ENCODE measurements at regions not wholly inside any gene's neighbourhood (a gene's known extent, or its start where the extent isn't known, plus 50 kb on each side); places are given as distances from the start of the nearest gene placed in this dataset.
A peak's percentile ranks its signal among the peaks of the same experiment; 100 is the strongest.

- TF ChIP-seq POLR2A (IDR thresholded peaks at IDR 0.05), result no peak
- intact Hi-C loops (cut with DNase I), result no loop called here
- H3K27ac ChIP-seq, result peak overlapping the region in 2 of 12 donors; percentile 48 to 51
Measured at GRCh38 chr13:50359041-50359367, 343.8 kb downstream of the KCNRG start.

DNA sequence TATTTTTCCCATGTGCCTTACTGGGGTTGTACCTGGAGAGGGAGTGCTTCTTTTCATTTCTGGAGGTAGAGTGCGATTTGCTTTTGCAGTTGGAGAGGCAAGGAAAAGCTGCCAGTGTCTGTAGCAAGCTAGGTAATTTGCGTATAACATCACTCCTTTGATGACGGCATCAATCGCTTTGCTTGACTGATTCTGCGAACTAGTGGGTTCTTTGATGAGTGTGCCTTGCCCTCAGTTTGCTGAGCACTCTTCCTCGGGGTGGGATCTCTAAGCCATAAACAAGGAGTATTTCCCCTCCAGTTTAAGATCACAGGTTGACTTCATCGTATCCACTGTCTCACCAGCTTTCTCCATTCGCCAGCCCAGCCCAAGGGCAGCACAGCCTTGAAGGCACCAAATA is 344.5 kb downstream of the KCNRG start:
- intact Hi-C loops (cut with DNase I), result no loop called here
- H3K9me3 ChIP-seq, result no peaks in the 10 kb centered on the region
- no peaks in the 10 kb centered on the region for H3K36me3 ChIP-seq
- no peak overlapping the region for H3K27ac ChIP-seq
- DNase-seq (no peak), ATAC-seq (no peak)
- H3K4me3 ChIP-seq, result no peak overlapping the region
- peaks cover 0 to 41% (median 18%) of the 10 kb centered on the region in 12 donors for H3K4me1 ChIP-seq
- TF ChIP-seq, protein P1, sequence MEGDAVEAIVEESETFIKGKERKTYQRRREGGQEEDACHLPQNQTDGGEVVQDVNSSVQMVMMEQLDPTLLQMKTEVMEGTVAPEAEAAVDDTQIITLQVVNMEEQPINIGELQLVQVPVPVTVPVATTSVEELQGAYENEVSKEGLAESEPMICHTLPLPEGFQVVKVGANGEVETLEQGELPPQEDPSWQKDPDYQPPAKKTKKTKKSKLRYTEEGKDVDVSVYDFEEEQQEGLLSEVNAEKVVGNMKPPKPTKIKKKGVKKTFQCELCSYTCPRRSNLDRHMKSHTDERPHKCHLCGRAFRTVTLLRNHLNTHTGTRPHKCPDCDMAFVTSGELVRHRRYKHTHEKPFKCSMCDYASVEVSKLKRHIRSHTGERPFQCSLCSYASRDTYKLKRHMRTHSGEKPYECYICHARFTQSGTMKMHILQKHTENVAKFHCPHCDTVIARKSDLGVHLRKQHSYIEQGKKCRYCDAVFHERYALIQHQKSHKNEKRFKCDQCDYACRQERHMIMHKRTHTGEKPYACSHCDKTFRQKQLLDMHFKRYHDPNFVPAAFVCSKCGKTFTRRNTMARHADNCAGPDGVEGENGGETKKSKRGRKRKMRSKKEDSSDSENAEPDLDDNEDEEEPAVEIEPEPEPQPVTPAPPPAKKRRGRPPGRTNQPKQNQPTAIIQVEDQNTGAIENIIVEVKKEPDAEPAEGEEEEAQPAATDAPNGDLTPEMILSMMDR (IDR thresholded peaks at IDR 0.05), result no peak
- TF ChIP-seq POLR2A (IDR thresholded peaks at IDR 0.05), result no peak
- H3K27me3 ChIP-seq, result no peaks in the 10 kb centered on the region
- WGBS, 4 donors, result 85 to 98% (median 94%) methylated on average over 8 of the region's 8 CpGs

More at GRCh38 chr13:50359041-50359367, 343.8 kb downstream of the KCNRG start:
- DNase-seq (no peak), ATAC-seq (no peak)
- H3K36me3 ChIP-seq, result no peaks in the 10 kb centered on the region
- H3K27me3 ChIP-seq, result no peaks in the 10 kb centered on the region
- no peaks in the 10 kb centered on the region for H3K9me3 ChIP-seq
- H3K4me1 ChIP-seq, result peaks cover 0 to 41% (median 18%) of the 10 kb centered on the region in 12 donors
- 92 to 94% (median 93%) methylated on average over 3 of the region's 3 CpGs for whole genome bisulfite sequencing, 4 donors
- no peak overlapping the region for H3K4me3 ChIP-seq

GRCh38 chr13:50360637-50361036 is 345.4 kb downstream of the KCNRG start:
- H3K9me3 ChIP-seq, result no peaks in the 10 kb centered on the region
- H3K4me3 ChIP-seq, result no peak overlapping the region
- intact Hi-C loops (cut with DNase I), result no loop called here
- H3K27ac ChIP-seq, result peak overlapping the region in 1 of 12 donors; percentile 7
- DNase-seq (no peak), ATAC-seq (no peak)
- H3K27me3 ChIP-seq, result no peaks in the 10 kb centered on the region
- TF ChIP-seq, protein P1 (IDR thresholded peaks at IDR 0.05), result no peak
- no peak for TF ChIP-seq POLR2A (IDR thresholded peaks at IDR 0.05)
- peaks cover 0 to 41% (median 18%) of the 10 kb centered on the region in 12 donors for H3K4me1 ChIP-seq
- no peaks in the 10 kb centered on the region for H3K36me3 ChIP-seq
- 97 to 100% (median 100%) methylated on average over 2 of the region's 2 CpGs for WGBS, 4 donors

- peak overlapping the region in 1 of 12 donors; percentile 7 for H3K27ac ChIP-seq
- 35 to 80% (median 72%) methylated on average over 3 of the region's 3 CpGs for WGBS, 4 donors
Measured at GRCh38 chr13:50361282-50361681, 346.0 kb downstream of the KCNRG start.

More at GRCh38 chr13:50361282-50361681, 346.0 kb downstream of the KCNRG start:
- DNase-seq, result no peak
- no peaks in the 10 kb centered on the region for H3K36me3 ChIP-seq
- H3K9me3 ChIP-seq, result no peaks in the 10 kb centered on the region
- H3K4me3 ChIP-seq, result no peak overlapping the region
- intact Hi-C loops (cut with DNase I), result no loop called here
- peaks cover 0 to 41% (median 18%) of the 10 kb centered on the region in 12 donors for H3K4me1 ChIP-seq
- ATAC-seq, result no peak
- H3K27me3 ChIP-seq, result no peaks in the 10 kb centered on the region
- TF ChIP-seq, protein P1 (IDR thresholded peaks at IDR 0.05), result no peak
- TF ChIP-seq POLR2A (IDR thresholded peaks at IDR 0.05), result no peak

All from heart left ventricle (tissue), 16 donors.